GM21360 (cell line): ENCODE measurements at regions not wholly inside any gene's neighbourhood (a gene's known extent, or its start where the extent isn't known, plus 50 kb on each side); places are given as distances from the start of the nearest gene placed in this dataset.
"Not testable (repeated sequence)": the region's sequence is repeated elsewhere in the genome, so short reads cannot be mapped to it uniquely, and the experiment has no call there.

Experiments used
- ATAC-seq: cut with Tn5 transposase; IDR thresholded peaks from one replicate; pipeline ENCODE4 v1.9.1; 2021; ENCODE audit warnings: mild to moderate bottlenecking, moderate library complexity; ENCODE audit not compliant: unreplicated experiment

DNA sequence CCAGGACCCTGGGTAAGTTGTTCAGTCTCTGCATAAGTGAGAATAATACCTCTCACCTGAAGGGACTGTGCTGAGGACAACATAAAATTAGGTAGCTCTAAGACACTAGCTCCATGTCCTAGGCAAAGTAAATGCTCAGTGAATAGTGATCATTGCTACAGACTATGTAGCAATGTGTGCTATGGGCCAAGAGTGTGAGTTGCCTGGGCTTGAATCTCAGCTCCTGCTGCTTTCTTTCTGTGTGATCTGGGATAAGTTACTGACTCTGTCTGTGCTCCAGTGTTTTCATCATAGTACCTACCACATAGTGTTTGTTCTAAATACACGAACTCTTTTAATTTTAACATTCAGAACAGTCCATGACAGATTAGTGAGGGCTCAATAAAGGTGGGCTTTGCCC lies 81.1 kb upstream of the MFGE8 start:
- ATAC-seq = no peak

DNA sequence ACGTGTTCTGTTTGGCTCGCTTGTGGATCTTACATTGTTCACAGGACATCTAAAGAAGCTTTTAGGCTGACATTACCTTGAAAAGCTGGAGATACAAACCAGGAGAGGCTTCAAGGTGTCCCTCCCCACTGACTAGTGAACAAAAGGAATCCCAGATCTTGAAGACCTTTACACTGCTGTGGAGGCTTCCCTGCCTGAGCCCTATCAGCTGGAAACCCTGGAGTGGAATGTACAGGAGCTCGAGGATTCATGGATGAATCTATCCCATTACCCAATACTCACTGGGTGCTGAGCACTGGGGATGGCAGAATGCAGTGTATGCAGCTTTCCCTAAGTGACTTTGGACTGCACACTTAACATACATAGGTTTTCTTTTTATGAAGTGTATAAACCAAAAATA lies 82.3 kb upstream of the MFGE8 start:
- no peak for ATAC-seq

DNA sequence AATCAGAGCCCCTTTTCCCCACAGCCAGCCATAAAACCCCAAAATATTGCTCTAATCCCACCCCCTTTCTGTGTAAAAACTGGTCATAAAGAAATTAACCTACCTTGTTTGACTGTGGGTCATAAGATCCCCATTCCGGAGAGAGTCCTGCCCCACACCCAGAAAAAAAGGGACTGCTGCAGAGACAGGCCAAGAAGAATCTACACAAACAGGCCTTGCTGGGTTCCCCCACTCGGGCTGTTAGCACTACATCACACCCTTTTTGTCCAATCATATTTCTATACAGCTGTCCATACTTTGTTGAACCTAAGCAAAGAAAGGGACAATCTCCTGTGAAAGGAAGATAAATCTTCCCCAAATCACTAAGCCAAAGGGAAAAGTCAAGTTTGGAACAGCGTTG lies 84.4 kb upstream of the MFGE8 start:
- no peak for ATAC-seq

DNA sequence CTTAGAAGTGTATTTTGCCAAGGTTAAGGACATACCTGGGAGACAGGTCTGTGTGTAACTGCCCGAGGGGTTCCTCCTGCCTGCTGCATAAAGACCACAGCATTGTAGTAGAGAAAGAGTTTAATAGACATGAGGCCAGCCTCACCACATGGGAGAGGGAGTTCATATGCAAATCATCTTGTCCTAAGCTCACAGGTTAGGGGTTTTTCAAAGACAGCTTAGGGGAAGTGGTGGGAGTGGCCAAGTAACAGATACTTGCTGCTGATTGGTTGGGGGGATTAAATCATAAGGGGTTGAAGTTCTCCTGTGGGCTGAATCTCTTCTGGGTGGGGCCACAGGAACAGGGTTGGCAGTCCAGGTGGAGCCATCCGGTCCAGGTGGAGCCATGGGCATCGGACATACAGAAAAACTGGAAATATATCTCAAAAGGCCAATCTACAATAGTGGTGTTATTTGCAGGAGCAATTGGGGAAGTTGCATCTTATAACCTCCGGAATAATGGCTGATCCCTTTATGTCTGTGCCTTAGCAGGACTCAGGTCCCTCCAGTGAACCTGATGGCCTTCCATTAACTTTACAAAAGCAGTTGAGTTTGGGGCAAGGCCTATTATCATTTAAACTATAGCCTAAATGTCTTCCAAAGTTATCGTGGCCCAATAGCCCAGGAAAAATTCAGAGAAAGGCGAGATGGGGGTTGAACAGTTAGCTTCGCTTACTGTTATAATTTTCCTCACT lies 86.0 kb upstream of the MFGE8 start:
- ATAC-seq = no peak

DNA sequence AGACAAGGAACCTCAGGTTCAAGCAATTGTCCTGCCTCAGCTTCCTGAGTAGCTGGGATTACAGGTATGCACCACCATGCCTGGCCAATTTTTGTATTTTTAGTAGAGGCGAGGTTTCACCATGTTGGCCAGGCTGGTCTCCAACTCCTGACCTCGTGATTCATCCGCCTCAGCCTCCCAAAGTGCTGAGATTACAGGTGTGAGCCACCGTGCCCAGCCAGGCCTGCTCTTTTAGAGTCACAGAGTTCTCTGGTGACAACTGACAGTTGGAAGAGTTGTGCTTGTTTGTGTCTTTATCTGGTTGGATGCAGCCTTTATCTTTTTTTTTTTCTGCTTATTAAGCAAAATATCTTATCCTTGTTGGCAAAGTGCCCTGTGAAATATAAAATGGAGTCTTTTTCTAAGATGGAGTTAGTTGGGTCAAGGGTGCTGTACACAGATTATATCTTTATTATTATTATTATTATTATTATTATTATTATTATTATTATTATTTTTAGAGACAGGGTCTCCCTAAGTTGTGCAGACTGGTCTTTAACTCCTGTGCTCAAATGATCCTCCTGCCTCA lies 86.5 kb upstream of the ABHD2 start:
- ATAC-seq = not testable (repeated sequence)

DNA sequence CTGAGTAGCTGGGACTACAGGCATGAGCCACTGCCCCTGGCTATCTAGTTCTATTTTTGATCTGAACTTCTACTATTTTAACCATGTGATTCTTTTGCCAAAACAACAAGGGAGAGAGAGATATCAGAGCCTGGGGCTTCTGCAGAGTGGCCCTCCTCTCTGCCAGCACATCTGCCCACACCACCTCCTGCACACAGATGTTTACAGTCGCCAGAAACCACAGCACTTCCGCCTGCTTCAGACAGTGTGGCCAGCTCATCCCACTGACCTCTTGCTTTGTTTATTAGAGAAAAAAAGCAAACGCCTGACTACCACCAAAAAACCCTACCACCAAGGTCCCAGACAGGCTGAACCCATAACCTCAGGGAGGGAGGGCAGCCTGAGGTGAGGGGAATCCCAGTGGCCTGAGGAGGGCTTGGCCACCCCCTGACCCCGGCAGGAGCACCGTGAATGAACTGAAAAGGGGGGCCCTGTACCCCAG lies 85.9 kb upstream of the ABHD2 start:
- no peak for ATAC-seq

DNA sequence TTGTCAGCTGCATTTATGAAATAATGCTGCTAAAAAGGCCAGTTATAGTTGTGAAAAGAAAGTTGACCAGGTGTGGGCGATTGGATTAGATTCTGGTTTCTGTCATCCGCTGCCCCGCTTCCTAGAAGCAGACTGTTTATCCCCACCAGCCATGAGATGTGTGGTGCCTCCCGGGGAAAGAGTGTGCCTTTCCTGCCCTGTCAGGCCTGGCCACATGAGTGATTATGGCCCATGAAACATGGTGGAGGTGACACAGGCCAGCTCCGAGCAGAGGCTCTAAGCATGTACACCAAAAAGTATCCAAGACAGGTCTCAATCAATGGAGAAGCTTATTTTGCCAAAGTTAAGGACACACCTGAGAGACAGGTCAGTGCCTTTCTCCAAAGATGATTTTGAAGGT lies 85.4 kb upstream of the ABHD2 start:
- no peak for ATAC-seq

DNA sequence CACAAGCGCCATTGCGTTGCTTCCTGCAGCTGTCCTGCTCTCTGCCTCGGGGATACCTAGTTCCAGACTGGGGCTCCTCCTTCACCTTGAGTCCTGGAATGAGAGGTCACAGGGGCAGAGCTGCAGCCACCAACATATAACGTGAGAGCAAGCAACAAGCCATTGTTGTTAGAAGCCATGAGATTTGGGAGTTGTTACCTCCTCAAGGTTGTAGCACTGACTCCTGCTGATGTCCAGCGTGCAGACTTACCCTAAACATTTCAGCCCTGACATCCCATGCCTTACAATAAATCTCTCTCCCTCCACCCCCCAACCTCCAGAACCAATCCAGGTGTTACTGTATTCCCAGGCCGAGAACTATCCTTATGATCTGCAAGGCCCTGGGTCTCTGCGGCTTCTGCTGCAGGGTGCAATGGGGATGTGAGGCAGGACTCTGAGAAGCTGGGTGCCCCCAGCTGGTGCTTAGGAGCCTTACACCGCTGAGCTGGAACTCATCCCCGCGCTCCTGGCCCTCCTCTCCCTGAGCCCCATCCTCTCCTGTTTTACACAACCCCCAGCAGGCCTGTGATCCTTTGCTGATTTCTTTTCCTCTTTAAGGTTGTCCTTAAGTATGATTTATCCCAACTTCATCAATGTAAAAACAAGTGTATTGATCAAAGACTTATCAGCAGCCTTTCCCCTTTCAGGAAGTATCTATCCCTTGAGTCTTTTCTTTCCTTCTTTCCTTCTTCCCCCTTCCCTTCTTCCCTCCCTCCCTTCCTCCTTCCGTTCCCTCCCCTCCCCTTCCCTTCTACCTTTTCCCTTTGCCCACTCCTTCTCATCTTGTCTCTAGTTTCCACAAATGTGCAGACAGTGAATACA lies 84.2 kb upstream of the ABHD2 start:
- no peak for ATAC-seq

DNA sequence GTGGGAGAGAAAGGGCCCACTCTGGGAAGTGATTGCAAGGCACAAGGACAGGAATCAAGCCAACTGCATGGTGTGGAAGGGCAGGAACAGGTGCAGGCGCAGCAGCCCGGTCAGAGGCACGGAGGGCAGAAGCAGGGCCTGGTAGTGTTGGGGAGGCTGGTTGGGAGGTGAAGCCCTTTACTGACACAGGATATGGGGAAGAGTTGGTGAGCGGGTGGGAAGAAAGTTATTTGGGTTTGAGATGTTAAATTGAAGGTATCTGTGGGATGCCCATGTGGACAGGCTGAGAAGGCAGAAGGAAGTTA lies 83.6 kb upstream of the ABHD2 start:
- no peak for ATAC-seq

DNA sequence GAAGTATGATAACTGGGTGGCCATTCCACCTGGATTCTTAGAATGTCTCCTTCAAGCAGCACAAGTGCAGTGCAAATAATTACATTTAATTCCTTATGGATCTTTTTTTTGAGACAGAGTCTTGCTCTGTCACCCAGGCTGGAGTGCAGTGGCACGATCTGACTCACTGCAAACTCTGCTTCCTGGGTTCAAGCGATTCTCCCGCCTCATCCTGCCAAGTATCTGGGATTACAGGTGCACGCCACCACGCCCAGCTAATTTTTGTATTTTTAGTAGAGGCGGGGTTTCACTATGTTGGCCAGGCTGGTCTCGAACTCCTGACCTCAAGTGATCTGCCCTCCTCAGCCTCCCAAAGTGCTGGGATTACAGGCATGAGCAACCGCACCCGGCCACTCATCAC lies 80.7 kb upstream of the ABHD2 start:
- not testable (repeated sequence) for ATAC-seq

DNA sequence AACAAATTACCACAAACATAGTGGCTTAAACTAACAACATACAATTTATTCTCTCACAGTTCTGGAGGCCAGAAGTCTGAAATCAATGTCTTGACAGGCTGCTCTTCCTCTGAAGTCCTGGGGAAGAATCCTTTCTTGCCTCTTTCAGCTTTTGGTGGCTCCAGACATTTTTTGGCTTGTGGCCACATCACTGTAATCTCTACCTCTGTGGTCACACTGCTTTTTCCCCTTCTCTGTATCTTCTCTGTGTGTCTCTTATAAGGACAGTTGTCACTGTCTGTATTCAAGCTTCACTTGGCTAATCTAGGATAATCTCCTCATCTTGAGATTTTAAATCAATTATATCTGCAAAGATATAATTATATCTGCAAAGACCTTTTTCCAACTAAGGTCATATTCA lies 80.3 kb upstream of the ABHD2 start:
- ATAC-seq = no peak

DNA sequence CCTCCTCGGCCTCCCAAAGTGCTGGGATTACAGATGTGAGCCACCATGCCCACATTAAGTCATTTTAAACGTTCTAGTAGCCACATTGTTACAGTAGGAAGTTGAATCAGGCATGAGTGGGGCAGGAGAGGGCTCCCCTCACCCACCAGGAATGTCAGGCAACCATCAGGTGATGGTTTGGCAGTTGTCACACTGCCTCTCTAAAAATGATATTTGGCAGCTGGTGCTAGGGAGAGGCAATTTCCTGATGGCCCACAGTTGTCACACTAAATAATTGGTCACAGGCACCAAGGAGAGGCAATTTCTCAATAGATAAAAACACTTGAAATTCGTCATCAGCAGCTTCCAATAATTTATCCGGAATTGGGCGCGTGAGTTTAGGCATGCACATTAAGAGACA lies 79.2 kb upstream of the ABHD2 start:
- ATAC-seq = no peak

DNA sequence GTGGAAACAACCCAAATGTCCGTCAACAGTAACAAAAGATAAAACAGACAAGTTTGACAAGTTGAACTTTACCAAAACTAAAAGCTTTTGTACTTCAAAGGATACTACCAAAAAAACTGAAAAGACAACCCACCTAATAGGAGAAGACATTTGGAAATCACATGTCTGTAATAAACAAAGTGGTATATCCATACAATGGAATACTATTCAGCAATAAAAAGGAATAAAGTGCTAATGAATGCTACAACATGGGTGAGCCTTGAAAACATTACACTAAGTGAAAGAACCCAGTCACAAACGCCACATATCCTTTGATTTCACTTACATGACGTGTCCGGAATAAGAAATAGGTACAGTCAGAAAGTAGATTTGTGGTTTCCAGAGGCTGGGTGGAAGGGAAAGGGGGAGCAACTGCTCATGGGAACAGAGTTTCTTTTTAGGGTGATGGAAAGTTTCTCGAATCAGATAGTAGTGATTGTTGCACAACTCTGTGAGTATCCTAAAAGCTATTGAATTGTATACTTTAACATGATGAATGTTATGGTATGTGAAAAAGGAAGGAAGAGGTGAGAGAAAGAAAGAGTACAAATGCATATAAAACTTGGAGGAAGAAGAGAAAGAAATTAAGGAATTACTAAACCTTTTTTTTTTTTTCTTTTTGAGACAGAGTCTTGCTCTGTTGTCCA lies 72.7 kb upstream of the ABHD2 start:
- ATAC-seq = no peak

DNA sequence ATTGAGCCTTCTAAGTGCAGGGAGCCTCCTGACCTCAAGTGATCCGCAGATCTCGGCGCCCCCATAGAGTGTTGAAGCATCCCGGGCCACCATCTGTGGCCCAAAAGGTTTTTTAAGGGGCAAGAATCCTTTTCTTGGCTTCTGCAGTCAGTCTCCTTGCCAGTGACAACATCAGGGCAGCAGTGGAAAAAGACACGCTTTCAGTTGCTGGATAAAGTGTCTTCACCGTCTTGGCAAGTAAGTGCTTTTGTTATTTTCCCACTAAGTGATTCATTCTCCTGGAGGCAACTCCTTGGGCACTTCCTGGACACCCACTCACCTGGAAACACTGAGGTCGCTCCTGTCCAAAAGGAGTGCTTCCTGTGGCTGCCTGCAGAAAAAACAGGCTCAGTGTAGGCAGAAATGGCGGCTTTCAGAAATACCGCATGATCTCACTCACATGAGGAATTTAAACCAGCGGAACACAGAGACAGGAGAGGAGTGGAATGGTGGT lies 71.7 kb upstream of the ABHD2 start:
- no peak for ATAC-seq

DNA sequence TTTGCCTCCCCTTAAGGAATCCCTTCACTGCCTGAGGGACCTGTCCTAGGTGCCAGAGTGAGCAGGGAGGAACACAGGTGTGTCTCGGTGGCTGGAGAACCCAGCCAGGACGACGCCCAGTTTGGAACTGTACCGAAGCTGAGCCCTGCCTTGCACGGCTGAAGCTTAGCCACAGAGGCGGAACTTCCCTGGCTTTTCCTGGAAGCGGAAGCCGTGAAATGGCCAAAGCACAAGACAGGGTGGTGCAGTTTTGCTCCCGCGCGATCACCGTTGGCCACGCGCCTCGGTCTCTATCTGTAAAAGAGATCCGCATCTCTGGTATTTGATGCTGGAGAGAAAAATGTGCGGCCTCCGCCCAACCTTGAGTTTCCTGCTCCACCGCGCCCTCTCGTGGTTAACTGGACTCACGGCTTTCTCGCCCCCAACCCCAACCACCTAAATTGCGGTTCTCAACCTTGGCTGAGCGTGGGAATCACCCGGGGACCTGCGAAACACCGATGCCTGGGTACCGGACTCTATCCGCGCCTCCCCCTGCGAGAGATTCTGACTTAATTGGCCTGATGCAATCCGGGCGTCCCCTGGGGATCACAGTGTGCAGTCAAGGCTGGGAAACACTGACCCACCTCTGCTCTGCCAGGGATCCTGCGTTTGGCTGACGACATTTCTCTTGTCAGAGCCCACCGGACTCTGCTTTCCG lies 70.7 kb upstream of the ABHD2 start:
- no peak for ATAC-seq

DNA sequence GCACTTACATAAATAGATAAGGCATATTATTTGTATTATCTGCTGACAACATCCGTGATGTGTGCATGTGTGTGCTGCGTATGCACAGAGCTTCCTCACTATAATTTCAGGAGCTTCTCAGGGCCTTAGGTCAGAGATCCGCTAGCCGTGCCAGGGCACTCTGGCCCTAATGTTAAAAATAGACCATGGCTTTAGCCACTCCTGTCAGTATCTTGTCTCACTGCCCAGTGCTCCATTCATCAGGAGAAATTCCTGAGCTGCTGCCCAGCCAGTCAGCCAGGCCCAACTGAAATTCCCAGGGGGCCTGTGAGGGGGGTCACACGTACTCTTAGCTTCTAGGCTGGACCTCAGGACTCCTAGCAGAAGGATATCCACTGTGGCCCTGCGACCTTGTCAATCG lies 70.0 kb upstream of the ABHD2 start:
- no peak for ATAC-seq

DNA sequence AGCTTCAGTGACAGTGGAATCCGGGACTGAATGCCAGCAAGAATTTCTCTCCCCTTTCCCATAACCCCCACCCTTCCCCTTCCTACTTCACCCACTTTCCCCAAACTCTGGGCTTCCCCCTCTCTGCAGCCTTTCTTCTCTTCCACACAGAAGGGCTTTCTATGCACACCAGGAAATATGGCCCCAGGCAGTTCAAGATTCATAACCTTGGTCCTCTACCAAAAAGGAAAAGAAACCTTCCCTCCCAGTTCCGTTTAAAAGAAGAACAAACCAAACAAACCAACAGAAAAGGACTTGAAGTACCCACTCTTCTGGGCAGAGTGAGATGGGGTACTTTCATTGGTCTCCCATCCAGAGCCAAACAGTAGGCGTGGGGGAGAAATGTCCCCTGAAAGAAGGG lies 68.8 kb upstream of the ABHD2 start:
- no peak for ATAC-seq

DNA sequence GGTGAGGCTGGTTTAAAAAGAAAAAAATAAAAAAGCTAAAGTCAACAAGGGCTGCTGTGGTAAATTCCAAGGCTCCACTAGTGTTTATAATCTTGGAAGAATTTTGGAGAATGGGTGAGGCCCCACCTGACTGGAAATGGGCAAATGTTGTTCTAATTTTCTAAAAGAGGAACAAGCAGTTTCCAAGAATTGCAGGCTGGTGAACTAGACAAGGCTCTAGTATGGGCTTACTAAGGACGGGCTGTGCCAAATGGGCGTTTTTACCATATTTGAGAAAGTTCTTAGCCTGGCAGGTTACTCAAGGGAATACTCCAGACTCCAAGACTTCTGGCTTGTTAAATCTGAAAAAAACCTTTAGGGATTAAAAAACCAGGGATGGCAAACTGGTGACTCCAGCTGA lies 67.0 kb upstream of the ABHD2 start:
- no peak for ATAC-seq

DNA sequence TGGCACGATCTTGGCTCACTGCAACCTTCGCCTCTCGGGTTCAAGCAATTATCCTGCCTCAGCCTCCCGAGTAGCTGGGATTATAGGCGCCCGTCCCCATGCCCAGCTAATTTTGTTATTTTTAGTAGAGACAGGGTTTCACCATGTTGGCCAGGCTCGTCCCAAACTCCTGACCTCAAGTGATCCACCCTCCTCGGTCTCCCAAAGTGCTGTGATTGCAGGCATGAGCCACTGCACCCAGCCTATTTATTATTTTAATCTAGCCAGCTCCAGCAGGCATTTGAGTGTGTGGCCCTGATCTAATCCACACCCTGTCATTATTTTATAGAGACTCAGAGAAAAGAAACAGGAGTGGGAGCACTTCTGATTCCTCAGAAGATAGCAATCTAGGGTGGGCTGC lies 66.4 kb upstream of the ABHD2 start:
- ATAC-seq = not testable (repeated sequence)

DNA sequence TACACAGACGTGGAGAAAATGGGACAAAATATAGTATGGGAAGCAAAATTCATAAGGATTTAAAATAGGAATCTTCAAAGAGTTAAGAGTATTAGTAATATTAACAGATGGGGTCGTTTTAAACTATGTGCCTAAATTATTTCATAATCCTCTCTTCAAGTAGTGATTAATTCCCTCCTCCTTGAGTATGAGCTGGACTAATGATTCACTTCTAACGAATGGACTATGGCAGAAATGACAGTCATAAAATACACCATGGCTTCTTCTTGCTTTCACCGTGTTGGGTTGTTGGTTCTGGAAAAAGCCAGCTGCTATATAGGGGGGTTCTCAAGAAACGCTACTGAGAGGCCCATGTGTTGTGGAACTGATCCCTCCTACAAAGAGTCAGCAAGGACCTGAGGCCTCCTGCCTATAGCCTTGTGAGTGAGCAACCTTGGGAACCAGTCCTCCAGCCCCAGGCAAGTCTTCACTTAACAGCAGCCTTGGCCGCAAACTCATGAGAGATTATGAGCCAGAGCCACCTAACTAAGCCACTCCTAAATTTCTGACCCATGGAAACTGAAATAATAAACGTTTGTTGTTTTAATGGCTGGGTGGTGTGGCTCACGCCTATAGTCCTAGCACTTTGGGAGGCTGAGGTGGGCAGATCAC lies 64.8 kb upstream of the ABHD2 start:
- ATAC-seq = no peak
